ENCODE measurements at regions not wholly inside any gene's neighbourhood (a gene's known extent, or its start where the extent isn't known, plus 50 kb on each side); places are given as distances from the start of the nearest gene placed in this dataset.

DNA sequence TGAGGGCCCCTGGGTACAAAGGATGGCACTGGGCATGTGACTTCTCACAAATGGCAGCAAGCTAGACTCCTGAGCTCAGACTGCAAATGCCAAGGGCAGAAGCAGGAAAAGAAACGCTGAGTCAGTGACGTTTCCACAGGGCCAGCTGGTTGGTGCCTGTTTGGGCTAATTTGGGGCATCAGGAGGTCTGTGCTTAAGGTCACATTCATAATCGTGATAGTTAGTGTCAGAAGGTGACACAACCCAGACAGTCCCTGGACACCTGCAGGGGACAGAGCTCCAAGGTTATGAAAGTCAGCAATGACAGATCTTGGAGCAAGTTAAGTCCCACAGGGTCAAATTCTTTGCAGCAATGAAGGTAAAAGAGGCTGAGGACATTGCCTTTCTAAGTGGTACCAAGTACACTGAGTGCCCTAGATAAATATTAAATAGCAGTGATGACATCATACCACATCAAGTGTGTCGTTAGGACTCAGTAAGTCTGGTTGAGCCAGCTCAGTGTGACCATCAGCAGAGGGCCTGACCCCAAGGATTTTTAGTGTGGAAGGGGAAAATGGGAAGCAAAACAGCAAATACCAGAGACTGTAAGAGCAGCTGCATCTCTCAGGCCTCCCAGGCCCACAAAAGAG, 556.9 kb upstream of the CFAP20DC start:
- no peak for DNase-seq (ENCODE audit: low read depth)
- TF ChIP-seq, protein P1, sequence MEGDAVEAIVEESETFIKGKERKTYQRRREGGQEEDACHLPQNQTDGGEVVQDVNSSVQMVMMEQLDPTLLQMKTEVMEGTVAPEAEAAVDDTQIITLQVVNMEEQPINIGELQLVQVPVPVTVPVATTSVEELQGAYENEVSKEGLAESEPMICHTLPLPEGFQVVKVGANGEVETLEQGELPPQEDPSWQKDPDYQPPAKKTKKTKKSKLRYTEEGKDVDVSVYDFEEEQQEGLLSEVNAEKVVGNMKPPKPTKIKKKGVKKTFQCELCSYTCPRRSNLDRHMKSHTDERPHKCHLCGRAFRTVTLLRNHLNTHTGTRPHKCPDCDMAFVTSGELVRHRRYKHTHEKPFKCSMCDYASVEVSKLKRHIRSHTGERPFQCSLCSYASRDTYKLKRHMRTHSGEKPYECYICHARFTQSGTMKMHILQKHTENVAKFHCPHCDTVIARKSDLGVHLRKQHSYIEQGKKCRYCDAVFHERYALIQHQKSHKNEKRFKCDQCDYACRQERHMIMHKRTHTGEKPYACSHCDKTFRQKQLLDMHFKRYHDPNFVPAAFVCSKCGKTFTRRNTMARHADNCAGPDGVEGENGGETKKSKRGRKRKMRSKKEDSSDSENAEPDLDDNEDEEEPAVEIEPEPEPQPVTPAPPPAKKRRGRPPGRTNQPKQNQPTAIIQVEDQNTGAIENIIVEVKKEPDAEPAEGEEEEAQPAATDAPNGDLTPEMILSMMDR (IDR thresholded peaks at IDR 0.05; ENCODE audit: insufficient read depth, low read depth, low read length, missing control alignments), result no peak
- no peak overlapping the region for H3K4me3 ChIP-seq (ENCODE audit: low read length)

GRCh38 chr3:59605944-59606534, 556.2 kb upstream of the CFAP20DC start:
- TF ChIP-seq, protein P1 (IDR thresholded peaks at IDR 0.05; ENCODE audit: insufficient read depth, low read depth, low read length, missing control alignments), result no peak
- DNase-seq (ENCODE audit: low read depth), result no peak
- H3K4me3 ChIP-seq (ENCODE audit: low read length), result no peak overlapping the region

- no peak for DNase-seq (ENCODE audit: low read depth)
- H3K4me3 ChIP-seq (ENCODE audit: low read length), result no peak overlapping the region
- TF ChIP-seq, protein P1 (IDR thresholded peaks at IDR 0.05; ENCODE audit: insufficient read depth, low read depth, low read length, missing control alignments), result no peak
Observed at GRCh38 chr3:59605318-59605717, 555.5 kb upstream of the CFAP20DC start.

- no peak overlapping the region for H3K4me3 ChIP-seq (ENCODE audit: low read length)
- TF ChIP-seq, protein P1 (IDR thresholded peaks at IDR 0.05; ENCODE audit: insufficient read depth, low read depth, low read length, missing control alignments), result no peak
- no peak for DNase-seq (ENCODE audit: low read depth)
Observed at GRCh38 chr3:59601486-59601885, 551.7 kb upstream of the CFAP20DC start.

- no peak overlapping the region for H3K4me3 ChIP-seq (ENCODE audit: low read length)
- DNase-seq (ENCODE audit: low read depth), result no peak
- TF ChIP-seq, protein P1 (IDR thresholded peaks at IDR 0.05; ENCODE audit: insufficient read depth, low read depth, low read length, missing control alignments), result no peak
Observed at GRCh38 chr3:59600631-59601030, 550.8 kb upstream of the CFAP20DC start.

DNA sequence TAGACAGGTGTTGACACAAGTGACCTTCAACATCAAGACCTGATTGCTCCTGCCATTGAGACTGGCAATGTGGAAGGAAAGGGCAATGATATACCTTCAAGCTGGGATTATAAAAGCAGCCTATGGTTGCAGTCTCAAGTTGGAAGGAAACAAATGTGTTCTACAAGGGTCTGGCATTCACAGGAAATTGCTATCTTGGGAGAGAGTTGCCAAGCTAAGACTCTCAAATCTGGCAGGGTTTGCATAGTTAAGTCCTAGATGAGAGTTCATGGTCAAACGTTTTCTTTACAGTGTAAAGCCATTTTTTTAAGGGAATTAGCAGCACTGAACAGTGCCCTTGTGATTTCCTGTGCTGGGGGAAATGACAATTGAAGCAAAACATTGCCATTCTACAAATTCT, 546.9 kb upstream of the CFAP20DC start:
- TF ChIP-seq, protein P1 (IDR thresholded peaks at IDR 0.05; ENCODE audit: insufficient read depth, low read depth, low read length, missing control alignments), result no peak
- no peak for DNase-seq (ENCODE audit: low read depth)
- no peak overlapping the region for H3K4me3 ChIP-seq (ENCODE audit: low read length)

DNA sequence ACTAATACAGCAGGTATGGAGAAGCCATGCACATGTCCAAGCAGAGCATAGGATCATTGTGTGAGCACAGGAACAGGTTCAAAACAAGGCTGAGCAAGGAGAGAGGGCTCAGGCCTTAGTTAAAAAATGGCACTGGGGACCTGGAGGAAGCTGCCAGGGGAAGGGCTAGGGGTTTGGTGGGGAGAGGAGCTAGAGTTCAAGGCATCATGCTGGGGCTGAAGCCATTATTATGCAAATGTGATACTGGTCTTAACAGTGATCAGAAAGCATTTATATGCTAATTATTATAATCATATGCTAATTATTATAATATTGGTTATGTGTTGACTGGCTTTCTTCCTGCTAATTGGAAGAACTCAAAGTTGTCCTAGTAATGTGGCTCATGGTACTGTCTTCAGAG, 546.0 kb upstream of the CFAP20DC start:
- TF ChIP-seq, protein P1 (IDR thresholded peaks at IDR 0.05; ENCODE audit: insufficient read depth, low read depth, low read length, missing control alignments), result no peak
- DNase-seq (ENCODE audit: low read depth), result no peak
- no peak overlapping the region for H3K4me3 ChIP-seq (ENCODE audit: low read length)
